ENCODE measurements at regions not wholly inside any gene's neighbourhood (a gene's known extent, or its start where the extent isn't known, plus 50 kb on each side); places are given as distances from the start of the nearest gene placed in this dataset.

GRCh38 chr21:29473808-29474207, 175.1 kb downstream of the BACH1 start:
- TF ChIP-seq, protein P1, sequence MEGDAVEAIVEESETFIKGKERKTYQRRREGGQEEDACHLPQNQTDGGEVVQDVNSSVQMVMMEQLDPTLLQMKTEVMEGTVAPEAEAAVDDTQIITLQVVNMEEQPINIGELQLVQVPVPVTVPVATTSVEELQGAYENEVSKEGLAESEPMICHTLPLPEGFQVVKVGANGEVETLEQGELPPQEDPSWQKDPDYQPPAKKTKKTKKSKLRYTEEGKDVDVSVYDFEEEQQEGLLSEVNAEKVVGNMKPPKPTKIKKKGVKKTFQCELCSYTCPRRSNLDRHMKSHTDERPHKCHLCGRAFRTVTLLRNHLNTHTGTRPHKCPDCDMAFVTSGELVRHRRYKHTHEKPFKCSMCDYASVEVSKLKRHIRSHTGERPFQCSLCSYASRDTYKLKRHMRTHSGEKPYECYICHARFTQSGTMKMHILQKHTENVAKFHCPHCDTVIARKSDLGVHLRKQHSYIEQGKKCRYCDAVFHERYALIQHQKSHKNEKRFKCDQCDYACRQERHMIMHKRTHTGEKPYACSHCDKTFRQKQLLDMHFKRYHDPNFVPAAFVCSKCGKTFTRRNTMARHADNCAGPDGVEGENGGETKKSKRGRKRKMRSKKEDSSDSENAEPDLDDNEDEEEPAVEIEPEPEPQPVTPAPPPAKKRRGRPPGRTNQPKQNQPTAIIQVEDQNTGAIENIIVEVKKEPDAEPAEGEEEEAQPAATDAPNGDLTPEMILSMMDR (IDR thresholded peaks at IDR 0.05; ENCODE audit: insufficient read depth, low read length) = no peak
- no peak for DNase-seq (ENCODE audit: low read depth)
- no peak overlapping the region for H3K4me3 ChIP-seq (ENCODE audit: low read depth, low read length)

DNA sequence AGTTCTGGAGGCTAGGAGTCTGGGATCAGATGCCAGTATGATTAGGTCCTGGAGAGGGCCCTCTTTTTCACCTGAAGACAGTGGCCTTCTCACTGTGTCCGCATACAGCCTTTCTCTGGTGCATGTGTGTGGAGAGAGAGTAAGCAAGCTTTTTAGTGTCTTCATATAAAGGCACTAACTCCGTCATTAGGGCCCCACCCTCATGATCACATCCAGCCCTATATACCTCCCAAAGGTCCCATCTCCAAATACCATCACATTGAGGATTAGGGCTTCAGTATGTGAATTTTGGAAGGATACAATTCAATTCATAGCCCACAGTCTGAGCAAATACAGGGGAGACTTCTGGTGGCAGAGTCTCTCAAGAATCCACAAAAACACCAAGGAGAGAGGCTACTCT, 176.6 kb downstream of the BACH1 start:
- TF ChIP-seq, protein P1 (IDR thresholded peaks at IDR 0.05; ENCODE audit: insufficient read depth, low read length) = no peak
- DNase-seq (ENCODE audit: low read depth) = no peak
- H3K4me3 ChIP-seq (ENCODE audit: low read depth, low read length) = no peak overlapping the region

DNA sequence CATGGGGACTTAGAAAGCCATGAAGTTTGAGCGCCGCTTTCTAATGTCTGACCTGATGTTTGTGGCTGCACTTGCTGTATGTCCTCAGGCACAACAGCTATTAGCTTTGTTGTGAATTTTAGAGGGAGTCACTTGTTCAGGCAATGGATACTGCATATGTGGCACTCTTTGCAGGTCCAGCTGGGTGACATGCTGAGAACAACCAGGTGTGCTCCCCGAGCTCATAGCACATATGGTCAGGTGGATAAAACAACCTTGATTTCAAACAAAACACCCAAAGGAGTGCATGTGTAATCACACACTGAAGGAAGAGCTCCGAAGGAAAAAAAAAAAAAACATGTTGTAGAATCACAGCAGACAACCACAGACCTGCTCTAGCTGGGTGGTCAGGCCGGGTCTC, 178.6 kb downstream of the BACH1 start:
- TF ChIP-seq, protein P1 (IDR thresholded peaks at IDR 0.05; ENCODE audit: insufficient read depth, low read length) = no peak
- no peak overlapping the region for H3K4me3 ChIP-seq (ENCODE audit: low read depth, low read length)
- no peak for DNase-seq (ENCODE audit: low read depth)

- H3K4me3 ChIP-seq (ENCODE audit: low read depth, low read length) = no peak overlapping the region
- DNase-seq (ENCODE audit: low read depth) = peak; percentile 71
- TF ChIP-seq, protein P1 (IDR thresholded peaks at IDR 0.05; ENCODE audit: insufficient read depth, low read length) = no peak
Measured at GRCh38 chr21:29477941-29478340, 179.2 kb downstream of the BACH1 start.

DNA sequence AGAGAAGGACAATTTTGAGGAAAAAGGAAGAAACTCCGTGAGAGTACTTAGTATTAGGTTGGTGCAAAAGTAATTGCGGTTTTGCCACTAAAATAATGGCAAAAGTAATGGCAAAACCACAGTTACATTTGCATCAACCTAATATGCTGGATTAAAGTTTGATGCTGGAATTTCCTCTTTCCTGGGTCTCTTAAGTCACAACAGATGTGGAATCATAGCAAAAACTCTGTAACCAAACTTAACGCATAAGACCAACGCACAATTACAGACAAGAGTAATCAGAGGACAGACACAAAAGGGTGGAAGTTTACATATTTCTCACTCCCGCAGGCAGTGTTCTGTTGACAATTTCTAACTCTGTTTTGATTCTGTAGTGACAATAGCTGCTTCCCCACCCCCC, 182.4 kb downstream of the BACH1 start:
- TF ChIP-seq, protein P1 (IDR thresholded peaks at IDR 0.05; ENCODE audit: insufficient read depth, low read length) = no peak
- no peak for DNase-seq (ENCODE audit: low read depth)
- H3K4me3 ChIP-seq (ENCODE audit: low read depth, low read length) = no peak overlapping the region

GRCh38 chr21:29481641-29482040, 182.9 kb downstream of the BACH1 start:
- DNase-seq (ENCODE audit: low read depth) = peak; percentile 52
- no peak overlapping the region for H3K4me3 ChIP-seq (ENCODE audit: low read depth, low read length)
- TF ChIP-seq, protein P1 (IDR thresholded peaks at IDR 0.05; ENCODE audit: insufficient read depth, low read length) = no peak

- no peak for DNase-seq (ENCODE audit: low read depth)
- no peak overlapping the region for H3K4me3 ChIP-seq (ENCODE audit: low read depth, low read length)
- TF ChIP-seq, protein P1 (IDR thresholded peaks at IDR 0.05; ENCODE audit: insufficient read depth, low read length) = no peak
Measured at GRCh38 chr21:29486306-29486807, 187.6 kb downstream of the BACH1 start.
